Natural killer cell (primary cell): ENCODE measurements at regions not wholly inside any gene's neighbourhood (a gene's known extent, or its start where the extent isn't known, plus 50 kb on each side); places are given as distances from the start of the nearest gene placed in this dataset.

ENCODE experiments used
- ATAC-seq, 3 donors: fragments of 150-1000 bp in 2 of 3; fragments of 200-7000 bp in 1 of 3; cut with Tn5 transposase; 1 replicate in 1 of 3; 2 replicates in 2 of 3; pipeline ENCODE4 v1.10.0; 2021; ENCODE audit warnings: mild to moderate bottlenecking in 2 of 3, moderate library complexity in 2 of 3
- DNase-seq, 2 donors: peaks; one replicate each; pipeline versions ENCODE4 v3.0.0 to v3.0.0-alpha.2; 2013 to 2021; ENCODE audit warnings: mixed read lengths in 1 of 2
- H3K27ac ChIP-seq: one replicate; pipeline ENCODE4 v1.5.1; 2013; ENCODE audit warnings: mild to moderate bottlenecking, low read length
- H3K27me3 ChIP-seq: one replicate; pipeline ENCODE4 v1.6.1; 2013; ENCODE audit warnings: low read length; ENCODE audit not compliant: control insufficient read depth, insufficient read depth
- H3K36me3 ChIP-seq: one replicate; pipeline ENCODE4 v1.6.1; 2013; ENCODE audit warnings: low read length; ENCODE audit not compliant: control insufficient read depth, insufficient read depth
- H3K4me1 ChIP-seq: one replicate; pipeline ENCODE4 v1.6.1; 2013; ENCODE audit warnings: low read length; ENCODE audit not compliant: control insufficient read depth, insufficient read depth
- H3K4me3 ChIP-seq: one replicate; pipeline ENCODE4 v1.5.1; 2013; ENCODE audit warnings: low read length
- H3K9me3 ChIP-seq: one replicate; pipeline ENCODE4 v1.6.1; 2013; ENCODE audit warnings: low read length; ENCODE audit not compliant: control insufficient read depth, insufficient read depth
- H3K27ac Mint-ChIP-seq, 2 donors: one replicate each; pipeline ENCODE4 v1.8.0; 2022; ENCODE audit warnings: mild to moderate bottlenecking in 2 of 2, mixed read lengths in 2 of 2, moderate library complexity in 1 of 2
- H3K27me3 Mint-ChIP-seq, 2 donors: one replicate each; pipeline ENCODE4 v1.8.0; 2022; ENCODE audit warnings: low read depth in 2 of 2, mixed read lengths in 2 of 2
- H3K36me3 Mint-ChIP-seq: one replicate; pipeline ENCODE4 v1.8.0; 2022; ENCODE audit warnings: mixed read lengths
- H3K4me1 Mint-ChIP-seq, 2 donors: one replicate each; pipeline ENCODE4 v1.8.0; 2022; ENCODE audit warnings: mixed read lengths in 2 of 2
- H3K4me3 Mint-ChIP-seq: one replicate; pipeline ENCODE4 v1.8.0; 2022; ENCODE audit warnings: mild to moderate bottlenecking, moderate library complexity, mixed read lengths
- H3K9me3 Mint-ChIP-seq, 2 donors: one replicate each; pipeline ENCODE4 v1.8.0; 2022; ENCODE audit warnings: mixed read lengths in 2 of 2
- WGBS: methylation state at CpG from one replicate; pipeline ENCODE4 v1.1.7; 2013; ENCODE audit warnings: missing lambda C conversion rate; ENCODE audit not compliant: insufficient coverage; 5-methylcytosine and 5-hydroxymethylcytosine counted together
- intact Hi-C: fragments of 100-400 bp; cut with micrococcal nuclease; formaldehyde crosslinking; loops from one replicate; pipeline ENCODE4 v1.14.2; 2022
- TF ChIP-seq, protein P1 (sequence below): fragments of 200-600 bp; IDR thresholded peaks from one replicate; pipeline ENCODE4 v1.8.0; 2022; ENCODE audit warnings: antibody characterized with exemption

DNA sequence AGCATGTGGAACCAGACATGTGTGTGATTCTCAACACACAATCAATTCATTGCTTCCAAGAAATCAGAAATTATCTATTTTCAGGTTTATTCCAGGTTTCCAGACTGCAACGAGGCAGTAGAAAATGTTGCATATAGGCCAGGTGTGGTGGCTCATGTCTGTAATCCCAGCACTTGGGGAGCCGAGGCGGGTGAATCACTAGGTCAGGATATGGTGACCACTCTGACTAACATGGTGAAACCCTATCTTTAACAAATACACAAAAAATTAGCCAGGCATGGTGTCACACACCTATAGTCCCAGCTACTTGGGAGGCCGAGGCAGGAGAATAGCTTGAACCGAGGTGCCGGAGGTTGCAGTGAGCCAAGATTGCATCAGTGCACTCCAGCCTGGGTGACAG is 1289.9 kb downstream of the NLGN4Y start:
- Mint-ChIP-seq H3K27ac (no peak overlapping the region), H3K36me3 (no peaks in the 10 kb centered on the region), H3K4me3 (no peak overlapping the region), H3K4me1 (no peaks in the 10 kb centered on the region), H3K9me3 (peaks cover 0 to 15% of the 10 kb centered on the region in 2 donors), H3K27me3 (no peaks in the 10 kb centered on the region)
- intact Hi-C loops, result no loop called here
- WGBS, result 94% methylated on average over 3 of the region's 6 CpGs
- TF ChIP-seq, protein P1, sequence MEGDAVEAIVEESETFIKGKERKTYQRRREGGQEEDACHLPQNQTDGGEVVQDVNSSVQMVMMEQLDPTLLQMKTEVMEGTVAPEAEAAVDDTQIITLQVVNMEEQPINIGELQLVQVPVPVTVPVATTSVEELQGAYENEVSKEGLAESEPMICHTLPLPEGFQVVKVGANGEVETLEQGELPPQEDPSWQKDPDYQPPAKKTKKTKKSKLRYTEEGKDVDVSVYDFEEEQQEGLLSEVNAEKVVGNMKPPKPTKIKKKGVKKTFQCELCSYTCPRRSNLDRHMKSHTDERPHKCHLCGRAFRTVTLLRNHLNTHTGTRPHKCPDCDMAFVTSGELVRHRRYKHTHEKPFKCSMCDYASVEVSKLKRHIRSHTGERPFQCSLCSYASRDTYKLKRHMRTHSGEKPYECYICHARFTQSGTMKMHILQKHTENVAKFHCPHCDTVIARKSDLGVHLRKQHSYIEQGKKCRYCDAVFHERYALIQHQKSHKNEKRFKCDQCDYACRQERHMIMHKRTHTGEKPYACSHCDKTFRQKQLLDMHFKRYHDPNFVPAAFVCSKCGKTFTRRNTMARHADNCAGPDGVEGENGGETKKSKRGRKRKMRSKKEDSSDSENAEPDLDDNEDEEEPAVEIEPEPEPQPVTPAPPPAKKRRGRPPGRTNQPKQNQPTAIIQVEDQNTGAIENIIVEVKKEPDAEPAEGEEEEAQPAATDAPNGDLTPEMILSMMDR, result no peak
- Histone ChIP-seq H3K27ac (no peak overlapping the region), H3K4me1 (no peaks in the 10 kb centered on the region), H3K27me3 (no peaks in the 10 kb centered on the region), H3K9me3 (peaks cover 4% of the 10 kb centered on the region), H3K36me3 (no peaks in the 10 kb centered on the region), H3K4me3 (no peak overlapping the region)
- ATAC-seq (no peak), DNase-seq (no peak)
